GM20000 (cell line): ENCODE measurements at regions not wholly inside any gene's neighbourhood (a gene's known extent, or its start where the extent isn't known, plus 50 kb on each side); places are given as distances from the start of the nearest gene placed in this dataset.

Experiments used
- DNase-seq: peaks from one replicate; pipeline ENCODE4 v3.0.0; 2012; ENCODE audit warnings: low spot score
- TF ChIP-seq, protein P1 (sequence below): IDR thresholded peaks from 2 replicates; pipeline ENCODE4 v1.5.1; 2012; ENCODE audit warnings: mild to moderate bottlenecking, control low read depth; ENCODE audit errors: extremely low read depth, missing control alignments

DNA sequence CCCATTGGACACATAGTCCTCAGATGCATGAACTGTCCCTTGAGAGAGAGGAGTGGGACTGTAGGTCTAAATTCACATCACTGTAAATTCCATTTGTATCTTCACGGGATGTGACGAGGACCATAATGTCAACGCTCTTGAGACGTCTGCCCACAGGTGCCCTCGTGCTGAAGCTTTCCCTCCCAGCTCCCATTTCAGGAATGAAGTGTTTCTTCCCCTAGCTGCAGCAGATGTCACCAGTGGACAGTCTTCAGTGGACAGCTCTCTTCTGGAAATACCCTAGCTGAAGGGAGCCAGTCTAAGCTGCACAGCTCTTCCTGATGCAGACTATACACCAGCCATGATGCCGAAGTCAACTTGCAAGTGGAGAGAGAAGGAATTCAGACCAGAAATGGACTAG lies 217.4 kb upstream of the ECI2 start:
- TF ChIP-seq, protein P1, sequence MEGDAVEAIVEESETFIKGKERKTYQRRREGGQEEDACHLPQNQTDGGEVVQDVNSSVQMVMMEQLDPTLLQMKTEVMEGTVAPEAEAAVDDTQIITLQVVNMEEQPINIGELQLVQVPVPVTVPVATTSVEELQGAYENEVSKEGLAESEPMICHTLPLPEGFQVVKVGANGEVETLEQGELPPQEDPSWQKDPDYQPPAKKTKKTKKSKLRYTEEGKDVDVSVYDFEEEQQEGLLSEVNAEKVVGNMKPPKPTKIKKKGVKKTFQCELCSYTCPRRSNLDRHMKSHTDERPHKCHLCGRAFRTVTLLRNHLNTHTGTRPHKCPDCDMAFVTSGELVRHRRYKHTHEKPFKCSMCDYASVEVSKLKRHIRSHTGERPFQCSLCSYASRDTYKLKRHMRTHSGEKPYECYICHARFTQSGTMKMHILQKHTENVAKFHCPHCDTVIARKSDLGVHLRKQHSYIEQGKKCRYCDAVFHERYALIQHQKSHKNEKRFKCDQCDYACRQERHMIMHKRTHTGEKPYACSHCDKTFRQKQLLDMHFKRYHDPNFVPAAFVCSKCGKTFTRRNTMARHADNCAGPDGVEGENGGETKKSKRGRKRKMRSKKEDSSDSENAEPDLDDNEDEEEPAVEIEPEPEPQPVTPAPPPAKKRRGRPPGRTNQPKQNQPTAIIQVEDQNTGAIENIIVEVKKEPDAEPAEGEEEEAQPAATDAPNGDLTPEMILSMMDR = no peak
- DNase-seq = no peak

DNA sequence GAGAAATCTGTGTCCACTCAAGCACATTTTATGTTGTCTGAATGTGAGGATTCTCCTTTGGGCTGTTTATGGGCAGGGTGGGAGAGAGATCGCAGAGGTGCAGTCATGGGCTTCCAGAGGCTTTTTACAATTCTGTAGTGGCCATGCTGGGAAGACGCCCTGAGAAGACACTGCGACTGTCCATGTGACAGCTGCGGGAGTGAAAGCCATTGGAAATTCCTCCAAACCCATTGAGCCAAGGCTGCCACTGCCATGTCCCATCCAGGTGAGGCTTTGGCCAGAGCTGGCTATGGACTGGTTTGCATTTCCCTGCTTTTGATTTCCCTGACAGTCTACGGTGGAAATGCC lies 216.9 kb upstream of the ECI2 start:
- TF ChIP-seq, protein P1 = no peak
- no peak for DNase-seq

DNA sequence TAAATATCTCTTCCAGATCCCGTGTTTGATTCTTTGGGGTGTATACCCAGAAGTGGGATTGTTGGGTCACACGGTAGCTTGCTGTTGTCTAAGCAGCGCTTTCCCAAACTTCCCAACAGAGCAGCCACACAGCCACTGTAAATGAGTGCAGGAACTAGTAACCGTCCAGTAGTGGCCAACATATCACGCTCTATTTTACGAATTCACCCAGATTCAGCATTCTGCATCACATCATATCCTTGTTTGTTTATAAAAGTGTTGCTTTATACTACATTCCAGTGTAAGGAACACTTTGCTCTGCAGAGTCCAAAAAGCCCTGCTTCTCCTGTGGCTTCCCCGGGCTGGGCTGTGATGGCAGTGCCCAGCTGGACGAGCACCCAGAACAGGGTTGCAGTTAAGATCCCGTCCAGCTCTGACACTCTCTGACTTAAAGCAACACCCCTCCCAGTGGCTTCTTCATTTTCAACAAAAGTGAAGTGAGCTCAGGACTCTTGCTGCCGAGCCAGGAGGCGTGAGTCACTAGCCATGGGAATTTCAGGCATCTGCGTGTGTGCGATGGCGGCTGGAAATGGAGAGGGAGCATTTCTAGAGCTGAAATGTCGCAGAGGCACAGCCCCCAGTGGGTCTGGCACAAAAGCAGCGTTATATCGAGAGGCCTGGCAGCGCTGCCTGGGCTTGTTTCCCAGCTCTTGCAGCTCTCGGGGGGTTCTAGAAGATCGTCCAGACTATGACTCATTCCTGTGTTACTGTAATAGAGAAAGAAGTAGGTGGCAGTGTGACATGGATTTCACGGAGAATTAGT lies 216.3 kb upstream of the ECI2 start:
- DNase-seq = no peak

DNA sequence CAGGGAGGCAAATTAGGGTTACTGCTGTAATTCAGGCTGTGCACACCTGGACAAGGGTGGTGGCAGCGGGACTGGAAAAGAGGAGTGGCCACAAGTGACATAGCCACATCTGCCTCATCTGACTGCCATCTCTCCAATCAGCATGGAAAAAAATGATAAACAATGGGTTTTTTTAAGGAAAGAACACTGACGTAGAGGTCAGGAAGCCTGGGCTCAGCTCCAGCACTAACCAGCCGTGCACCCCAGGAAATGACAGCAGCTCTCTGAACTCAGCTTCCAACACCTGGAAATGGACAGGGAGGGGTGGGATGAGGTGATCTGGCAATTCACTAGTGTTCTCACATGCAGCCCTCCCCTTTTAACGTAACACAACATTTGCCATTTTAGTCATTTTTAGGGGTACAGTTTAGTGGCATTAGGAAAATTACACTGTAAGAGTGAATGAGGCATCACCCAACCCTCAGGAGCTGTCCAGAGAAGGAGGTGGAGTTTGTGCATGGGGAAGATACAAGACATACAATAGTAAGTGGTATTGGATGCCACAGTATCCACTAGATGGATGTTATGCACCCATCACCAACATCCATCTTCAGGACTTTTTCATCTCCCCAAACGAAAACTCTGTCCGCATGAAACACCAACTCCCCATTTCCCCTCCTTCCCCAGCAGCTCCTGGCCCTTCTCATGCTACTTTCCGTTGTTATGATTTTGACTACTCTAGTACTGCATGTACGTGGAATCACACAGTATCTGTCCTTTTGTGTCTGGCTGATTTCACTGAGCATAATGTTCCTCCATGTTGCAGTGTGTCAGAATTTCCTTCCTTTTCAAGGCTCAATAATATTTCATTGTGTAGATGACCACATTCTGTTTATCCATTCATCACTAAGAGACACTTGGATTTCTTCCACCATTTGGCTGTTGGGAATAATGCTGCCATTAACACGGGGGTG lies 215.5 kb upstream of the ECI2 start:
- TF ChIP-seq, protein P1 = no peak
- no peak for DNase-seq

More for the DNA sequence above, 216.3 kb upstream of the ECI2 start:
- TF ChIP-seq, protein P1 = no peak

DNA sequence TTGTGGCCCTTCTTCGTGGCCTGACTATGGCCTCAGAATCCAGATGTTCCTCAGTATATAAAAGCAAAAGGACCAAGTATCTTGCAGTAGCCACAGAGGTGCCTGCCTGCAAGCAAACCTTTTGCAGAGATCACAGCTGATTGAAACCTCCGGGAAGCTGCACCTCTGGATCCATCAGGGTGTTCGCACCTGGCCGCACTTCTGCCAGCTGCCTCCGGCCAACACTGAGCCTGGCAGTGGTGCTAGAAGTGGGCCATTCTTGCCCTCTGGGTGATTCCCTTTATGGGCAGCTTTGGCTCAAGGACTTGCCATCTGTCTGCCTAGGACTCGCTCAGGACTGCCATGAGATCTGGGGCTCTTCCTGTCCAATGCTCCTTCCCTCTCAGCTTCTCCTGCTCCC lies 214.6 kb upstream of the ECI2 start:
- DNase-seq = no peak
- TF ChIP-seq, protein P1 = no peak

DNA sequence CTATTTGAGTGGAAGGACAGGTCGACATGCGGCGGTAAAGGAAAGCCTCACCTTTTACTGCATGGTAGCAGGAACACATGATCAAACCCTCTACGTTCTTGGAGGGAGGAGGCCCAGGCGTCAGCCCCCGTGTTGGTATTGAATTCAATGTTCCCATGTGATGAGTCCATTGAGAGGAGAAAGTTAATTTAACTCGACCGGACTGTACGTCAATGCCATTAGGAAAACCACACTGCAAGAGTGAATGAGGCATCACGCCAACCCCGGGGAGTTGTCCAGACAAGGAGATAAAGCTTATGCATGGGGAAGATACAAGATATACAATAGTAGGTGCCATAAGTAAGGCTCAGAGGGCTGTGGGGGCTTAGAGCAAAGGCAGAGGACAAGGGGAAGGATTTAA lies 213.9 kb upstream of the ECI2 start:
- TF ChIP-seq, protein P1 = no peak
- DNase-seq = no peak
